HG02884 (cell line): ENCODE measurements at regions not wholly inside any gene's neighbourhood (a gene's known extent, or its start where the extent isn't known, plus 50 kb on each side); places are given as distances from the start of the nearest gene placed in this dataset.
"Not testable (repeated sequence)": the region's sequence is repeated elsewhere in the genome, so short reads cannot be mapped to it uniquely, and the experiment has no call there.

Source experiments
- ATAC-seq: cut with Tn5 transposase; IDR thresholded peaks from one replicate; pipeline ENCODE4 v1.9.1; 2021; ENCODE audit warnings: mild to moderate bottlenecking, moderate library complexity; ENCODE audit not compliant: unreplicated experiment

GRCh38 chr7:82701949-82702348 lies 258.4 kb upstream of the CACNA2D1 start:
- ATAC-seq: no peak

GRCh38 chr7:82700741-82701140 lies 257.2 kb upstream of the CACNA2D1 start:
- no peak for ATAC-seq

GRCh38 chr7:82699773-82700186 lies 256.2 kb upstream of the CACNA2D1 start:
- ATAC-seq: no peak

DNA sequence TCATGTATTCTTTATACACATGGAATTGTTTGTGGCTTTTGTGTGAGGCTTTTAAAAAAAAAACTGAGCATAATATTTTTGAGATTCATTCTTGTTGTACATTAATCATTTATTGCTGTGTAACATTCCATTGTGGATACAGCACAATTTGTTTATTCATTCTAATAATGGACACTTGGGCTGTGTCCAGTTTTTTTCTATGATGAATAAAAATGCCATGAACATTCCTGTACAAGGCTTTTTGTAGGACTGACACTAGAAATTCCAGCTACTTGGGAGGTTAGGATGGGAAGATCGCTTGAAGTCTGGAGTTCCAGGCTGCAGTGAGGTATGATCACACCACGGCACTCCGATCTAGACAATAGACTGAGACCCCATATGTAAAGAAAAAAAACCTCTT lies 254.3 kb upstream of the CACNA2D1 start:
- no peak for ATAC-seq

DNA sequence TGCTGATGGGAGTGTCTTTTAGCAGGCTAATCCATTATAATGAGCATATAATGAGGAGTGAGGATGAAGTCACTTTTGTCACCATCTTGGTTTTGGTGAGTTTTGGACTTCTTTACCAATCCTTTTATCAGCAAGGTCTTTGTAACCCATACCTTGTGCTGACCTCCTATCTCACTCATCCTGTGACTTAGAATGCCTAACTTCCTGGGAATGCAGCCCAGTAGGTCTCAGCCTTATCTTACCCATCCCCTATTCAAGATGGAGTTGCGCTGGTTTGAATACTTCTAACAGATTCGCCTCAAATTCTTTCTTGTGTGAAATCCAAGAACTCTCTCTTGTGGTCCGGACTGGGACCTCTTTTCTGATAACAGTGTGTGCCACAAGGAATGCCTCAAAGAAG lies 253.1 kb upstream of the CACNA2D1 start:
- no peak for ATAC-seq

DNA sequence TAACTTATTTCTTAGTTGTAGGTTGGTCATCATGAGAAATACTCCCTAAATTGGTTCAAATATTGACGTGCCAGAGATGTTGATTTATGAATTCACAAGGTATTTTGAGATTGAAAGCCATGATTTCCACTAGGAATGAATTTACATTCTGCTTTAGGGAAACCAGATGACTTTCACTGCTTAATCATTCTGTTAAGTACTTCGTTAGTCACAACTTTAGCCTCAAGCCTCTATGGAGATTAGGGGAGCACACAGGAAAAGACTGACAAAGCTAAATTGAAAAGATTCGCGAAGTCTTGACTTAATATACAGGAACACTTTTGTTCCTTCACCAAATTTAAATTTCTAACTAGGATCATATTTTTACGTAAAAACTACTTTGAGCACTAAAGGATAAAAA lies 250.4 kb upstream of the CACNA2D1 start:
- ATAC-seq: no peak

DNA sequence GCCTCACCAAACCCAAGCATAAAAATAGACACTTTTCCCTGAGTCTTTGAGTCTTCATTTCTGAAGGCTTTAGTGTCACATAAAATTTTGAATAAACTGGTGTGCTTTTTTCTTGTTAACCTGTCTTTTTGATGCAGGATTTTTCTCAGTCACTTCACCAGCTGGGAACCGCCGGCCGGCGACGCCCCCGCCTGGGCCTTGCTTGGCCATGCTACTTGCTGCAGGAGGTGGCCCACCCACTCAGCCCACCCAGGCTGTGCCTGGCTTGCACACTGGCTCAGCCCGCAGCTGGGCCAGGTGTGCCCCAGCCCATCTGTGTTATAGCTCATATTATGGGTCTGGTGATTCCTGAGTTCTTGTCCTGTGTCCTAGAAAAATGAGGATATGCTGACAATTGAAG lies 247.4 kb upstream of the CACNA2D1 start:
- no peak for ATAC-seq

GRCh38 chr7:82685214-82685613 lies 241.6 kb upstream of the CACNA2D1 start:
- no peak for ATAC-seq

DNA sequence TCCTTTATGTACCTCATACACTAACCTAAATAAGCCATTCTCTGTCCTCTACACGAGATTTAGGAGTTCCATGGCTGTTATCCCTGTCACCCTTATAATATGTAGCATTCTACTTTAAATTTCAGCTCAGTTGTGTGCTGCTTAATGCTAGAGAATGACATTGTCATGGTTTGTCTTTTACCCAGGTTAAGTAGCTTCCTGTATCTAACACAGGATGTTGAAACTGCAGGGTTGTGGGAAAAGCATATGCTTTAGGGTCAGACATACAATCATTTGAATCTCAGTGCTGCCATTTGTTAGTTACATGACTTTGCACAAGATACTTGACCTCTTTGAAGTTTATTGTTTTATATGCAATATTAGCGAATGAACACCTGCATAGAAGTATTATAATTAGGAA lies 235.1 kb upstream of the CACNA2D1 start:
- no peak for ATAC-seq

GRCh38 chr7:82678259-82678658 lies 234.7 kb upstream of the CACNA2D1 start:
- ATAC-seq: no peak

- ATAC-seq: no peak
Measured at GRCh38 chr7:82677493-82677892, 233.9 kb upstream of the CACNA2D1 start.

GRCh38 chr7:82676777-82677463 lies 233.3 kb upstream of the CACNA2D1 start:
- no peak for ATAC-seq

DNA sequence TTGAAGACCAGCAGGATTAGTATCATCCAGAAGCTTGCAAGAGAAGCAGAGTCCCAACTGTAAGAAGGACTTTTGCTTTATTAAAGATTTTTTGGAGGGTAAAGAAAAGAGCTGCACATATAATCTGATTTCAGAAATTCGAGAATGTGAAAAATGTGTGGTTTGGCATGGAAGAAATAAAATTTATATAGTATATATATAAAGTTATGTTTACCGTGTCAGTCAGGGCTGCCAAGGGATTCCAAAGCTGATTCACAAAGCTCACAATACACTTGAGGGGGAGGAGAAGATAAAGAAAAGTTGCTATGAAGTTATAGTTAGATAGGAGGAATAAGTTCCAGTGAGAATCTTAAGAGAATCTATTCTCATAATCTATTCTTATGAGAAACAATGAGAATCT lies 231.8 kb upstream of the CACNA2D1 start:
- no peak for ATAC-seq

DNA sequence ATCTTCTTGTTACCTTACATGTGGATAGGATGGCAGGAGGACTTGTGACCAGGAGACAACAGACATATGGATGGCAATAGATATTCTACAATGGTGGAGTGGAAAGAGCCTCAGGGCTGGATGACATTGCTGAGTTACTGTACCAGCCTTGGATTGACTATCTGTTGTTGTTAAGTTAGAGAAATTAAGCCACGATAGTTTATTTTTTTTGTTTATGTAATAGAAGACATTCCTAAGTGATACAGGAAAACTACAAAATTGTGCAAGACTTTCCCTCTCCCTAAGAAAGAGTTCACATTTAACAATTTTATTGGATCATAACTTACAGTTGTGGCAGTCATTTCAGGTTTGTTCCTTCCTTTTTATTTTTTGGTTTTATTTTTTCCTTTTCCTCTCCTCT lies 230.7 kb upstream of the CACNA2D1 start:
- no peak for ATAC-seq

- ATAC-seq: no peak
Measured at GRCh38 chr7:82672078-82672477, 228.5 kb upstream of the CACNA2D1 start.

DNA sequence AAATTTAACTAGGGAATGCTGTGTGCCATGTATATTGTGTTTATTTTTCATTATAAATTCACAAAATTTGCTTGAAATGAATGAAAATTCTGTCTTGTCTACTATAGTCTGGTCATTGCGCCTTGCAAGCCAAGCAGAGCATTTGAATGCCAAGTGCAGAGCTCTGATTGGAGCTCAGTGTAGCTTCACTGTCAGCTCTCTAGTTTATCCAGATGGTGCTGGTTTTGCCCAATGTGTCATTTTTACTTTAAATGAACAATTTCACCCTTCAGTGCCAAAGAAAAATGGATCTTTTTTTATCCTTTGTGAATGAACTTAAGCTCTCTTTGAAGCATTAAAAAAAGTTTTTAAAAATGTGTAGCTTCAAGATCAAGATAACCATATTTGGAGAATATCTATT lies 225.6 kb upstream of the CACNA2D1 start:
- no peak for ATAC-seq

DNA sequence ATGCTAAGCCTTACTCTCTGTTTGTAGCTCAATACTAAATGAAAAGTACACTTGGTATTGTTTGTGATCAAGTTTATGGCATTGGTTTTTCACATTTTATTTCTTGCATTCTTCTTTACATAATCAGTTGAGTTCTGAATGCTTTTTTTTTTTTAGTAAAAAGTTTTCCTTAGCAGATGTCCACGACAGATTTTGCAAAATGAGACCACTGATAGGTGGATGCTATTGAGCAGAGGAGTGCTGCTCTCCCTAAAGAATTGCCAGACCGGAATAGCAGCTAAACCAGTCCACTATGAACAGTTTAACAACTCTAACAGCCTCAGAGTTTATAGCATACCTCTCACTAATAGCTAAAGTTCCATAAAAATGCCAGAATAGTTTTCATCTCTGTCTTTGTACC lies 225.1 kb upstream of the CACNA2D1 start:
- no peak for ATAC-seq

DNA sequence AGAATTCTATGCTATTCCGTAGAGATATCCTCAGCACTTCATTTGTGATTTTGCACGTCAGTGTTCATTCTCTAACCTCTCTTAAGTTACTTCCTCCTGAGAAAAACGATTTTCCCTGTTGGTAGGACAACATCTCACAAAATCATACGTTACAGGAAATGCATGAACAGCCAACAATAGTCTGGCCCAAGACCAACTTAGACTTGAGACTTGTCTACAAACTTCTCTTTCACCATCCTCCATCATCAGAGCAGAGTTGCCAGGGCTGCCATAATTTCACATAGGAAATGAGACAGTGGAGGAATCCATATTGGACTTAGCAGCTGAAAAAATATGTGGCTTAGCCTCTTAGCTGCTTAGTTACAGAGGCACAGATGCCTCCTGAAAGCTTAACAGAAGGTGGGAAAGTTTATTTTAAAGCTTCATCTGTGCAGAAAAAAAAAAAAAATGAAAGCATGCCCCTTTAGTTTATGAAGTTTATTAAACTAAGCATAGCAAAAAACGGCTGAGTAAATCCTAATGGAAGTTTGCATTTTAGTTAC lies 222.5 kb upstream of the CACNA2D1 start:
- no peak for ATAC-seq

DNA sequence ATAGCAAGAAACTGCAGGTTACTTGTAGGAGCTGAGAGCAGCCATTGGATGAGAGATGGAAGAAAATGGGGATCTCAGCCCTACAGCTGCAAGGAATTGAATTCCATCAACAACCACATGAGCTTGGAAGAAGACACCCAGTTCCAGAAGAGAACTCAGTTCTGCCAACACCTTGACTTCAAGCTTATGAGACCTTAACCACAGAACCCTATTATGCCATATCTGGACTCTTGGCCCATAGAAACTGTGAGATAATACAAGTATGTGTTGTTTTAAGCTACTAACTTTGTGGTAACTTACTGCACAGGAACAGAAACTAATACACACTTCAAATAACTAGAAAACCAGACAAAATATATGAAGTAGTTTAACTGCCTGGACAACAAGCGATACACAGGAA lies 212.4 kb upstream of the CACNA2D1 start:
- ATAC-seq: no peak

GRCh38 chr7:82650095-82650494 lies 206.5 kb upstream of the CACNA2D1 start:
- ATAC-seq: not testable (repeated sequence)

- ATAC-seq: no peak
Measured at GRCh38 chr7:82633592-82633991, 190.0 kb upstream of the CACNA2D1 start.

- ATAC-seq: no peak
Measured at GRCh38 chr7:82631998-82632397, 188.4 kb upstream of the CACNA2D1 start.

- ATAC-seq: no peak
Measured at GRCh38 chr7:82629583-82629982, 186.0 kb upstream of the CACNA2D1 start.
